HCT116 (cell line): ENCODE measurements at regions not wholly inside any gene's neighbourhood (a gene's known extent, or its start where the extent isn't known, plus 50 kb on each side); places are given as distances from the start of the nearest gene placed in this dataset.

Experiments used
- ATAC-seq: fragments of 200-7000 bp; cut with Tn5 transposase; 2 replicates; pipeline ENCODE4 v1.9.1; 2020; ENCODE audit warnings: mild to moderate bottlenecking, moderate library complexity
- BruUV-seq: library from RNA; stranded (reverse); fragments of 400-500 nt; replicated peaks from 2 replicates; lab custom pipeline; 2021; lab: Mats Ljungman, UMichigan
- CTCF ChIA-PET: fragments of 300-600 bp; sonication (Branson Sonifier 250); formaldehyde crosslinking; loops from one replicate; lab custom pipeline; 2021; ENCODE audit warnings: antibody characterized with exemption; lab: Charles Lee
- POLR2A ChIA-PET: fragments of 300-600, 350-600 bp; sonication (Branson Sonifier 250); formaldehyde crosslinking; loops from one replicate; lab custom pipeline; 2021; ENCODE audit warnings: antibody characterized with exemption; lab: Charles Lee
- RAD21 ChIA-PET, 2 experiments: fragments of 300-600 bp; sonication (Branson Sonifier 250); formaldehyde crosslinking; loops; one replicate each; lab custom pipeline; 2023; ENCODE audit warnings: low total read pairs in 2 of 2; ENCODE audit not compliant: uncharacterized antibody in 2 of 2, unreplicated experiment in 2 of 2, low non-redundant PET in 1 of 2; lab: Charles Lee
- DNase-seq: peaks from one replicate; pipeline ENCODE4 v3.0.0-alpha.2; 2010; ENCODE audit warnings: low read depth, low spot score
- H2AFZ ChIP-seq: fragments of 200-600 bp; shearing (Covaris generic), sonication (generic); 2 replicates; pipeline ENCODE4 v1.6.1; 2017; ENCODE audit warnings: low read depth, mixed run types, mixed read lengths, antibody characterized with exemption, low read length; ENCODE audit not compliant: poor library complexity, severe bottlenecking
- H3K27ac ChIP-seq: 2 replicates; pipeline ENCODE4 v1.5.1; 2012; ENCODE audit warnings: low read depth, low read length
- H3K27me3 ChIP-seq: fragments of 200-600 bp; sonication (generic); 2 replicates; pipeline ENCODE4 v1.6.1; 2016; ENCODE audit warnings: mixed run types, low read length, mixed read lengths; ENCODE audit not compliant: insufficient read depth
- H3K36me3 ChIP-seq, 2 experiments: fragments of 200-500 bp in 1 of 2; fragments of 200-600 bp in 1 of 2; sonication (Bioruptor generic) in 1 of 2; sonication (generic) in 1 of 2; 2 replicates each; pipeline versions ENCODE4 v1.5.1 to v1.6.1; 2014 to 2016; ENCODE audit warnings: low read length in 2 of 2, inconsistent platforms in 1 of 2, mixed read lengths in 1 of 2, mixed run types in 1 of 2; ENCODE audit not compliant: insufficient read depth in 2 of 2, control insufficient read depth in 1 of 2
- H3K4me1 ChIP-seq, 2 experiments: fragments of 200-600 bp in 1 of 2; sonication (generic) in 1 of 2; 2 replicates each; pipeline versions ENCODE4 v1.5.1 to v1.6.1; 2012 to 2017; ENCODE audit warnings: low read length in 2 of 2, inconsistent platforms in 1 of 2, mild to moderate bottlenecking in 1 of 2, mixed read lengths in 1 of 2, mixed run types in 1 of 2, moderate library complexity in 1 of 2; ENCODE audit not compliant: insufficient read depth in 2 of 2, control insufficient read depth in 1 of 2
- H3K4me2 ChIP-seq: fragments of 200-600 bp; sonication (generic); 2 replicates; pipeline ENCODE4 v1.6.1; 2017; ENCODE audit warnings: mixed run types, low read length, mixed read lengths
- H3K4me3 ChIP-seq, 2 experiments: fragments of 200-600 bp in 1 of 2; sonication (generic) in 1 of 2; replicated peaks in 1 of 2; 2 replicates each; pipeline ENCODE4 v1.5.1; 2011 to 2016; ENCODE audit warnings: low read length in 2 of 2, control low read depth in 1 of 2, low read depth in 1 of 2, mild to moderate bottlenecking in 1 of 2, mixed read lengths in 1 of 2, mixed run types in 1 of 2
- H3K79me2 ChIP-seq: fragments of 200-600 bp; sonication (generic); 2 replicates; pipeline ENCODE4 v1.6.1; 2017; ENCODE audit warnings: mild to moderate bottlenecking, mixed run types, low read length, moderate library complexity, mixed read lengths; ENCODE audit not compliant: insufficient read depth
- H3K9ac ChIP-seq: fragments of 200-600 bp; sonication (generic); 2 replicates; pipeline ENCODE4 v1.6.1; 2016; ENCODE audit warnings: low read length, mixed read lengths
- H3K9me2 ChIP-seq: fragments of 200-600 bp; sonication (generic), shearing (Covaris generic); 2 replicates; pipeline ENCODE4 v1.6.1; 2017; ENCODE audit warnings: mixed run types, mild to moderate bottlenecking, moderate library complexity; ENCODE audit not compliant: insufficient read depth
- H3K9me3 ChIP-seq, 2 experiments: fragments of 200-500 bp in 1 of 2; fragments of 200-600 bp in 1 of 2; sonication (Bioruptor generic) in 1 of 2; sonication (generic) in 1 of 2; 2 replicates each; pipeline ENCODE4 v1.6.1; 2014 to 2017; ENCODE audit warnings: low read length in 2 of 2, mixed read lengths in 2 of 2, inconsistent platforms in 1 of 2, low read depth in 1 of 2, mild to moderate bottlenecking in 1 of 2, mixed run types in 1 of 2, moderate library complexity in 1 of 2; ENCODE audit not compliant: control insufficient read depth in 1 of 2, insufficient read depth in 1 of 2
- H4K20me1 ChIP-seq: fragments of 200-600 bp; sonication (generic), shearing (Covaris generic); 2 replicates; pipeline ENCODE4 v1.6.1; 2017; ENCODE audit warnings: mixed run types, mild to moderate bottlenecking, moderate library complexity; ENCODE audit not compliant: insufficient read depth
- CTCF ChIP-seq, 3 experiments: fragments of 200-600 bp in 1 of 3; sonication (generic) in 1 of 3; IDR thresholded peaks in 2 of 3; conservative IDR thresholded peaks in 1 of 3; 2 replicates each; pipeline ENCODE4 v1.5.1; 2012 to 2017; ENCODE audit warnings: low read depth in 2 of 3, low read length in 2 of 3, antibody characterized with exemption in 1 of 3, borderline replicate concordance in 1 of 3, control low read depth in 1 of 3, mild to moderate bottlenecking in 1 of 3, mixed read lengths in 1 of 3, mixed run types in 1 of 3, moderate library complexity in 1 of 3; ENCODE audit not compliant: insufficient read depth in 1 of 3
- POLR2AphosphoS5 ChIP-seq: IDR thresholded peaks from 2 replicates; pipeline ENCODE4 v1.6.1; 2011; ENCODE audit warnings: mild to moderate bottlenecking, low read depth, low read length, moderate library complexity
- RAD21 ChIP-seq: IDR thresholded peaks from 2 replicates; pipeline ENCODE4 v1.6.1; 2012; ENCODE audit warnings: low read depth, mild to moderate bottlenecking
- SP1 ChIP-seq: IDR thresholded peaks from 2 replicates; pipeline ENCODE4 v1.6.1; 2012; ENCODE audit warnings: low read depth
- TCF7L2 ChIP-seq: IDR thresholded peaks from 2 replicates; pipeline ENCODE4 v1.7.0; 2011; ENCODE audit warnings: borderline replicate concordance, inconsistent platforms; ENCODE audit not compliant: insufficient read depth, insufficient read length; ENCODE audit errors: extremely low read depth
- ZBTB33 ChIP-seq: IDR thresholded peaks from 2 replicates; pipeline ENCODE4 v1.6.1; 2011; ENCODE audit warnings: mild to moderate bottlenecking, low read length, moderate library complexity; ENCODE audit not compliant: insufficient replicate concordance; ENCODE audit errors: extremely low read depth
- intact Hi-C: fragments of 100-400 bp; cut with micrococcal nuclease; formaldehyde crosslinking; loops from 2 replicates; pipeline ENCODE4 v1.10.0; 2022

- H3K27ac ChIP-seq: no peak overlapping the region
- DNase-seq (no peak), ATAC-seq (peak; percentile 42; the same call in 1 of the 2 replicates)
- RAD21 ChIA-PET: no interaction called here
- no peak overlapping the region for H3K9ac ChIP-seq
- no peak overlapping the region for H3K4me3 ChIP-seq
- CTCF ChIA-PET: no interaction called here
- no peak overlapping the region for H2AFZ ChIP-seq
- no peaks in the 10 kb centered on the region for H3K9me2 ChIP-seq
- no TSS peak for BruUV-seq
- H3K4me2 ChIP-seq: no peak overlapping the region
- POLR2A ChIA-PET: no interaction called here
- intact Hi-C loops: no loop called here
- H3K9me3 ChIP-seq: no peaks in the 10 kb centered on the region
- no peaks in the 10 kb centered on the region for H3K36me3 ChIP-seq
- no peaks in the 10 kb centered on the region for H3K27me3 ChIP-seq
- peaks cover 0 to 2% of the 10 kb centered on the region in 2 experiments; a peak in 1 of 4 replicates for H3K4me1 ChIP-seq
- H3K79me2 ChIP-seq: no peaks in the 10 kb centered on the region
- H4K20me1 ChIP-seq: no peaks in the 10 kb centered on the region
- TF ChIP-seq ZBTB33 (no peak), POLR2AphosphoS5 (no peak), TCF7L2 (no peak), SP1 (no peak), CTCF (IDR thresholded peaks at IDR 0.05 in 2 of 3, conservative IDR thresholded peaks at IDR 0.05 in 1 of 3; ENCODE audit: borderline replicate concordance in 1 of 3, insufficient read depth in 1 of 3, low read depth in 2 of 3, low read length in 2 of 3) (peak in 2 of 3 experiments; percentile 25 to 33; a peak in 3 of 6 replicates), RAD21 (no peak)
Observed at GRCh38 chr21:35603494-35603893, 456.8 kb downstream of the SETD4 start.
